Stimulated activated CD4-positive, alpha-beta T cell treated with anti-CD3 and anti-CD28 coated beads, Interleukin-2, amount 100 ng/mL, for 4 hours (primary cell): ENCODE measurements at regions not wholly inside any gene's neighbourhood (a gene's known extent, or its start where the extent isn't known, plus 50 kb on each side); places are given as distances from the start of the nearest gene placed in this dataset.
"Not testable (repeated sequence)": the region's sequence is repeated elsewhere in the genome, so short reads cannot be mapped to it uniquely, and the experiment has no call there.

Experiments used
- DNase-seq: peaks from one replicate; pipeline ENCODE4 v3.0.0-alpha.2; 2020; ENCODE audit warnings: low read depth

DNA sequence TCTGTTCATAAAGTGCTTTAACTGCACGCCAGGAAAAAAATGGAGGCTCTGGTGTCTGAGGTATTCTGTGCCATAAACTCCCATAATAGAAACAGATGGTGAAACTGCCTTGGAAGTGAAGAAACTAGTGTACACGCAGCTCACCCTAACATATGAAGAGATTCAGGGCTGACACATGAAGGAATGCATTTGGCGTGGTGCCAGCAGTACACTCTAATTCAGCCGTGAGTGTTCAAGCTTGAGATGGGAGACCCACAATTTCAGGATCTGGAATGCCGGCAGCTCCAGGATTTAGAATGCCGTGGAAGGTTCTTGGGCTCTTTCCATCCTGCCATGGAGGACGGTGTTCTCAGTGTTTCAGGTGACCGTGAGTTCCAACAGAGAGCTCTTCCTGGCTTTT lies 478.4 kb downstream of the TSHZ3 start:
- DNase-seq, result no peak

DNA sequence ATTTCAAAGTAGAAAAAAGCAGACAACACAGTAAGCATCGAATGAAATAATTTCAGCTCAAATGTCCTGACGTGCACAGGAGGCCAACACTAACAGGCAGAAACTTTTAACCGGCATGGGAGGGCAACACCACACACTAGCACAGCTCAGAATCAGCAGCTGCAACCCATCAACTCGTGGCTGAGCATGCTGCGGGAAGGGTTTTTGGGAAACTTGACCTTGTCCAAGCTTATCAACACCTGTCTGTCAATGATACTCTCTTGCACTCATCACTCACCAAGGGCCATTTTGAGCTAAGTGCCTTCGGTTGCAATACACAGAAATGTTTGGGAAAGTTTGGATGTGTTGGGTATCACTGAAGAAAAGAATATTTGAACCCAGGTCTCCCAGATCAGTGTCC lies 483.7 kb downstream of the TSHZ3 start:
- no peak for DNase-seq

DNA sequence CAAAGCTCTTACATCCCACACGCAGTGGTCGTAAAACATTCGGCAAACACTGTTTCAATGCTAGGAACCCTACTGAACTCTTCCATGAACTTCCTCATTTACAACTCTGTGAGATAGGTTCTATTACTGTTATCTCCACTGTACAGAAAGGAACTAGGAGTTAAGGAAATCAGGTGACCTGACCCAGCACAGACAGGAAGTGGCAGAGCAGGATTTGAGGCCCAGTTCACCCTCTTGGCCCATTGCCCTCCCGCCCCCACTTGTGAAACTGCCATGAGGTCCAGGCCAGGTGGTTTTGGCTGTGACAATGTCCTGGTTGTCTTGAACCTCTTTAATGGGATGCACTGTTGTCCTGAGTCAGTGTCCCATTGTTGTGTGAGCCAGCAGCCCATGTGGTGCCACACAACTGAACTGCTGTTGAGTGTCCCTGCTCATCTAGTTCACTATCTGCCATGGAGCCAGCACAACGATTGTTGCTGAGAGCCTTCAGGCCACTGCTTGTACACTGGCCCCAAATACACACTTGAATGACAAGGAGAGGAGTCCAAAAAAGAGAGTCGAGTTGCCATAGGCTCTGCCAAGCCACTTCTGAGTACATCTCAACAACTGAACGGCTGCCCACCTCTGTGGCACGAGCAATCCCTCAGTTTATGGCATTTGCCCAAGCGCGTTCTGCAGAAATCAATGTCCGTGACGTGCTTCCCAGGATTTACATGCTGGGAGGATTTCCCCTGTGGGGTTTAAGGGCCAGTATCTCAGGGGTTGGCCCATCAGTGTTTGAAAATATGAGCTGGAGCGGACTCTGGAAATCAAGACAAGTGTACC lies 484.6 kb downstream of the TSHZ3 start:
- DNase-seq, result no peak

DNA sequence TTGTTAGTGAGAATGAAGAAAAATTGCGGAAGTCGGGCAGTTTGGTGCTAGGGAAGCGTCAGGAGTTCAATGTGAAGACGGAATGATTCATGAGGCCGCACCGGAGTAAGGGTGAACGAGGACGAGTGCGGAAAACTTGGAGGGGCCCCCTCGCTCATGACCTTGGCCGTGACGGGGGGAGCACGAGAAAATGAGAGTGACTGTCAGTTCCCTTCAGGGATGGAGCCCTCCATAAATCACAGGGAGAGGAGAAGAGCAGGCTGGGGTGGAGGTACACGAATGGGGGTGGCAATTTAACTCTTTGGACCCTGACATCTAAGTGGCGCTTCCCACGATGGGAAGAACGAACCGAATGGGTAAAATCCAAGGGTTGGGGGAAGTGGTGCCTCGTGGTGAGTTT lies 486.4 kb downstream of the TSHZ3 start:
- no peak for DNase-seq

DNA sequence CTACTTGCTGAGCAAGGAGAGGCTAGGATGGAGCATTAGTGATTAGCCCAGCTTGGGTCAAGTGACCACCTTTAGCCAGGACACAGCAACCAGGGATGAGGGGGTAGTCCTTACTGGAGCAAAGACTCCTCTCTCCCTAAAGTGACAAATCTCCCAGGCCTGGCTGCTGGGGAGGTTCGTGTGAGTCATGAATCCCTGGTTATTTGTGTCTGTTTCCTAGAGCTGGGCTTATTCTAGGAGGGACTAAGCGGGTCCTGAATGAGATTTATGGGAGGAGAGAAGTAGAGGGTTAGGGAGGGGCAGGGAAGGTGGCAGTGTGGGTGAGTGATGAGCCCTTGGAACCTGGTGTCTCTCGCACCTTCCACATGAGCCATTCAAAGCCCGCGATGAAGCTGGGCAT lies 487.3 kb downstream of the TSHZ3 start:
- DNase-seq, result no peak

DNA sequence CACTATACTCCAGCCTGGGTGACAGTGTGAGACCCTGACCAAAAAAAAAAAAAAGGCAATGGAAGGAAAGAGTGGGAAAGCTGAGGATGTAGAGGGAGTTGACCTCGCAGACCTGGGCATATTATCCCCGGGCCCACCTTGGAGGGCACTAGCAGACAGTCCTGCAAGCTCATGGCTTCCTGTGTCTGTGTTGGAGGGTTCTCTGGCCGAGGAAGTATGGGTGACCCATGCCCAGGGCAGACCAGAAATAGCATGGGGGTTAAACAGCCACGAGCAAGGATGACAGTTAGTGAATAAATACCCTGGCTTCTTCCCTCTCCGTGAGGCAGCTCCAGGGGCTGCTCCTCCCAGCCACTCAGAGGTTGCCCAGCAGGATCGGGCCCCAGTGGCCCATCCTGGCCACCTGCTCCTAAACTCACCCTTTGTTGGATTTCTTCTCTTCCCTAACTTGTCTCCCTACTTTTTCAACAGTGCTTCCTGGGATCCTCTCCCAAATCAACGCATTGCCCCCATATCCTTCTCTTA lies 485.8 kb downstream of the ZNF536 start:
- DNase-seq, result no peak

DNA sequence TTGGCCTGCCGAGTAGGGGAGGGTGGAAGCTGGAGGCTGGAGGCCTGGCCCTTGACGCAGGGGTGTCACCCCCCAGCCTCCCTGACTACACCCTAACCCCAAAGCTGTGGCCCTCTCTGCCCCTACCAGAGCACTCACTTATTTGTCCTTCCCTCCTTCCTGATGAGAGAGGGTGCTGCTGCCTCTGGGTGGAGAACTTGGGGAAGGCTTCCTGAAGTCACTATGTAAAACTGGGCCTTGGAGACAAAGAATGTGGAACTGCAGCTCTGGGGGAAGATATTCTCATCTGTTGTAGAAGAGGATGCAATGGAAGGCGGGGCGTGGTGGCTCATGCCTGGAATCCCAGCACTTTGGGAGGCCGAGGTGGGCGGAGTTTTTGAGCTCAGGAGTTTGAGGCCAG lies 485.2 kb downstream of the ZNF536 start:
- DNase-seq, result no peak

DNA sequence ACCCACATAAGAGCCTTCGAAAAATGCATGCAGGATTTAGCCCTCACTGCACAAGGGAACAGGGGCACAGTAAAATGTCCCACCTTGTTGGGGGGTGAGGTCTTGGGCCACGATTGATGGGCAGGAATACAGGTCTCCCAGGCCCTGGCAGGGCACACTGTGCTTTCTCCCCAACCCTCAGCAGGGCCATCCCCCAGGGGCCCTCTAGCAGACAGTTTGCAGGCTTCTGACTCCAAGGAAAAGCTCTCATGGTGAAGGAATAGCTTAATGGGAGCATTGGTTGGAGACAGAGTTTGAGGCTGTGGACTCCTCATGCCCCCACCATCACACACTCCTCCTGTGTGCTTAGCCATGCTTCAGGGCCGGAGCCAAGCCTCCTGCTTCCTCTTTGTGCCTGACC lies 484.6 kb downstream of the ZNF536 start:
- DNase-seq, result no peak

DNA sequence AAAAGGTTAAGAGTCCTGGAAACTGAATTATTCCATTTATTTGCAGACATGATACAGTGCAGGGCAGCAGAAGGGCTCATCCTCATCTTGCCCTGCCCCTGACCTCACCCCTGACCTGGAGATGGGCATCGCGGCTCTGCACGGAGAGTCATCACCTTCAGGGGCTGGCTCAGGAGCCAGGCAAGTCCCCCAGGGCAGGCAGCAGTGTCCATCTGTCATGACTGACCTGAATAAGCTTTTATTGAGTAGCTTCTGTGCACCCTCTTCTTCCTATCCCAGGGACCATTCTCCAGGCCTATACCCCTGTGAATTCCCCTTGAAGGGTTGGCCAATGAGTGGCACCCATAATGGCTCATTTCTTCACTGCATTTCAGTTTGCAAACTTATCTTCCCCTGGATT lies 484.2 kb downstream of the ZNF536 start:
- no peak for DNase-seq

DNA sequence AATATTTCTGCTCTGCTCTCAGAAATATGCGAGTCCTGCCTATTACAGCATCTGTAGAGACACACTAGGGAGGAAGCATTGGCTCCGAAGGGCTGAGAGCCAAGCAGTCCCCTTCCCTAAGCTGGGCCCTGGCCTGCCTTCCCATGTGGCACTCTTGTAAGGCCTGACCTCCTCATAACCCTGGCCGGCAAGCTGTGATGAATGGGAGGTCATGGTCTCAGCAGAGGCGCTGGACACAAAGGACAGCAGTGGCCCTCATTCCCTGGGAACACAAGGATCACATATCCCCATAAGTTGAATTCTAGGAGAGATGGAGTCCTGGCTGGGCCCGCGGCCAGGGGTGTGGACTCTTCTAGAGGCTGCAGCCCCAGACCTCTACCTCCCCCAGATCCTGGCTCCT lies 483.3 kb downstream of the ZNF536 start:
- no peak for DNase-seq

DNA sequence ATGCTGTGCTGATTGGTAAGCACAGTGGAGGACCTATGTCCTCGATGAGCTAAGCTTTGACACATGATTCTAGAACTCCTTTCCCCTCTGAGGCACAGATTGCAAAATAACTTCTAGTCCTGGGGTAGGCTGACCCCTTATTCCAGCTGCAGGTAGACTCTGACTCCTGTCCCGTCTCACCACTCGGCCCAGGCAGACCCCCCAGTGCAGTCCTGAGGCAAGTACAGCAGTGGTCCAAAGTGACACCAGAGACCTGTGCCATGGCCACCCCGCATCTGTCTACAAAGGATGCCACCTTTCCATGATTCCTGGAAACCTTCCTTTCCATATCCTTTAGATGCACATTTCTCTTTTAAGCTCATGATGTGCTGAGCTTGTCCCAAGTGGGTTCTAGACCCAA lies 482.5 kb downstream of the ZNF536 start:
- DNase-seq, result no peak

DNA sequence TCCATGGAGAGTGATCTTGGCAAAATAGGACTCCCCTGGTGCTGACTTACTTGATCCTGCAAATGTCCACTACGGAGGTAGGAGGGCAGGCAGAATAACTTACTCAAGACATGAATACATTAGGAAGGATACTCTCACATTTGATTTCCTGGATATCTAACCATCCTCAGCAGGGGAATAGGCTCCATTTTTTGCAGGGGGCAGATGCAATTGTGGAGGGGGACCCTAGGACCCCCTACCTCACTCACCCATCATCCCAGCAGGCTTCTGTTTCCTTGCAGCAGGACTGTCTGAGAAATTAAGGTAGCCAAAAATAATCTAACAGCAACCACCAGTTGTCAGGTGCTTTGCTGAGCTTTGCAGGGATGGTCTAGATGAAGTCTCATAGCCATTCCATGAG lies 482.0 kb downstream of the ZNF536 start:
- DNase-seq, result no peak

DNA sequence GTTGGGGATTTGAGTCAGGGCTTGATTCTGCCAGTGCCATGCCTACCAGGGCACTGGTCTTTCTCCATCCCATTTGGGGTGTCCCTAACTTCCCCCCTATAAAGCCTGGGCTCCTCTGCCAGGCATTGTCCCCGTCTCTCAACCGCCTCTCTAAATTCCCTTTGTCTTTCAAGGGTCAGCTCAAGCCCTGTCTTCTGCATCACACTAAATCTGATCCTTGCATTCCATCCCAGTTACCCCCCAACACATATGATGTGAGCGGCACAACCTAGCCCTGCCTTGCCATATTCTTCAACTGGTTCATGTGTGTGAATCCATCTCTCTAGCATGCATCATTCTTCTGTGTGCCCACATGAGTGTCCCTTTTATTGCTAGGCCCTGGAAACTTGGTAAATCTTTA lies 480.9 kb downstream of the ZNF536 start:
- DNase-seq, result no peak

DNA sequence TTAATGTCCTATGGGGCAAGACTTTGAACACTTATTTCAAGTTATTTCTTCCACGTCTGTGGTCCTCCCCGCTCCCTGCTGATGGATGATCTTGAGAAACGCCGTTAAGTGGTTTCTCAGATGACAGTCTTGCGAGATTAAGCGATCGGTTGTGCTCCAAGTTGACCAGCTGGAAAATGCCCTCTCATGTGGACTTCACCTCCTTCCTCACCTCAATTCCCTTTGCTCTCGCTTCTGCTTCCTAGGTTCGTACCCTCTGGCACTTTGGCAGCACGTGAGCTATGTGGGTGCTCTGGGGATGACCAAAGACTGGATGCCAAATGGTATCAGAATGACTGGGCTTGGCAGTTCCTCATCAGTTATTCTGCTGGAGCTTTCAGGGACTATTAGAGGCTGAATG lies 480.0 kb downstream of the ZNF536 start:
- no peak for DNase-seq

DNA sequence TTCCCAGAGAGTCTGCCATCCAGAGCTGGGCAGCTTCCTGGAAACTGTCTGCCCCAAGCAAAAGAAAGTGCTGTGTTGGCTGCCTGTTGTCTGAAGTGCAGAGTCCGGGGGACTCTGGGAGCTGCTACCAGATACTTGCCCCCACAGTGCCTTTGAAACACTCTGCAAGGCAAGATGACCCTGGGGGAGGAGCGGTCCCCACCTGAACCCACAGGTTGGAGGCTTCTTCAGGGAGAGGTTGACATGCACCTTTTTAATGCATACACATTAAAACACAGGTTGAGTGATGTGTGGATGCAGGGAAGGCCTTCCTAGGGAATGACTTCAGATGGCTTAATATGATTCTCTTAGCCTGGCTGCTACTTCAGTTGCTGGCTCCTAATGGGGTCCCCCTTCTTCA lies 479.5 kb downstream of the ZNF536 start:
- no peak for DNase-seq

DNA sequence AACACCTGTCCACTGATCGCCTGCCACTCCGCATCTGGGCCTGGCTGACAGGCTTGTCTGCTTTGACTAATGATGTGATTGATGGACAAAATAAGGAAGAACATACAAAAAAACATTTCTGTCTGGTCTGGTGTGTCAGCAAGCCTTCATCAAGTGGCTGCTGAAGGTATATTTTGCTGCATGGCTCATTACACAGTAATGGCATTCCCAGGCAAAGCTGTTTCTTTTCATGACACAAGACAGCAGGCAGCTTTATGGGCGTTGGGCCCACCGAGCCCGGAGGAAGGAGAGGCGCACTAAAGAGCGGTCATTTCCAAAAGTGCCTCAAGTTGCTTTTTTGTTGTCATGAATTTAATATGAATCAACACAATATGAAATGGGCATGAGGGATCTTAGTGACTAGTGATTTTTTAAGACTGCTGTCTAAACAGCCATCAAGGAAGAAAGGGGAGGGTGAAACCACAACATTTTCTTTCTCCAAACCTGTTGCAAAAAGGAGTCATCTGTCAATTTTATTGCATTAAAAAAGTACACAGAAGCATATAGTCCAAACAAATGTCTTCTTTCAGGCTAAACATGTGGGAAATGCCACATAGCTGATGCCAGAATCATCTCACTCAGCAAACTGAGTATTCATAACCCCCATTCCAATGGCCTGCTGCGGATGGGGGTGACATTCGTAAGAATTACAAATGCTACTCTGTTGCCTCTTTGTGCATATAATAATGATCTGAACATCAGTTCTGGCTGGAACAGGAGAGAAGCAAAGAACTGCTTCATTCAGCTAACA lies 476.6 kb downstream of the ZNF536 start:
- no peak for DNase-seq

DNA sequence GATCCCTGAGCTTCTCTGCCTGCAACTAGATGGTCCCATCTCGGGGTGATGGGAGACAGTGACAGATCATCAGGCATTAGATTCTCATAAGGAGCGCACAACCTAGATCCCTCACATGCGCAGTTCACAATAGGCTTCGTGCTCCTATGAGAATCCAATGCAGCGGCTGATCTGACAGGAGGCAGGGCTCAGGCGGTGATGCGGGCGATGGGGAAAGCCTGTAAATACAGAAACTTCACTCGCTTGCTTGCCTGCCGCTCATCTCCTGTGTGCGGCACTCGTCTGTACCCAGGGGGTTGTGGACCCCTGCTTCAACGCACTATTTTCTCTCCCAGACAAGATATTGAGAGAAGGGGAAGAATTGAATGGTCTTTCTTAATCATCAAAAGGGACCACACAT lies 473.9 kb downstream of the ZNF536 start:
- no peak for DNase-seq

DNA sequence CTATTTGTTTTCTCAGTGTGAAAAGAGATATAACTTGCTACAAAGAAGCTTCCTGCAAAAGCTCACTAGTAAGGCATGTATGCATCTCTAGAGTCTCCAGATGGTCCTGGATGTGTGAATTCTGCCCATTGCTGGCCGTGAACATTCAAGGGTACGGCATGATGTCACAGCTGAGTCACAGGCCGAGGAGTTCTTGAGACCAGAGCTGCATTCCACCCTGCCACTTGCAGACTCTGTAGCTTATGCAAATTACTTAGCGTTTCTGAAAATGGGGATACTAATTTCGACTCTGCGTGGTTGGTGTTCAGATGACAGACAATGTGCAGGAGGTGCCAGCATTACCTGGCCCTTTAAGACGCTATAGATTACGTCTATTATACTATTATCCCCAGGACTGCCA lies 470.7 kb downstream of the ZNF536 start:
- DNase-seq, result no peak

DNA sequence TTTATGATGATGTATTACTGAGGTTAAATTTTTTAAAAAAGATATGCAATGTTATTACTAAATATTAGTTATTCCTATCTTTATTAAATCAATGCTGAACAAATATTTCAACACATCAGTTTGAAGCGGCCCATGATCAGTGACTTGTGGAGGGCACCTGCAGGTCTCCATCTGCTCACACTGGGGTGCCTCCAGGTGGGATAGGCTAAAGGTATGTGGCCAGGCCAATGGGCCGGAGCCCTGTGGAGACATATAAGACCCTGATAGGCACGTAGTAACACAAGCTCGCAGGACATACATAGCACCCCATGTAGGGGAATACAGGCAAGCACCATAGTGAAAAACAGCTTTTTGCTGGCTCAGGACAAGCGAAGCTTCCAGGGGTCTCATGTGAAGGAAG lies 469.8 kb downstream of the ZNF536 start:
- no peak for DNase-seq

DNA sequence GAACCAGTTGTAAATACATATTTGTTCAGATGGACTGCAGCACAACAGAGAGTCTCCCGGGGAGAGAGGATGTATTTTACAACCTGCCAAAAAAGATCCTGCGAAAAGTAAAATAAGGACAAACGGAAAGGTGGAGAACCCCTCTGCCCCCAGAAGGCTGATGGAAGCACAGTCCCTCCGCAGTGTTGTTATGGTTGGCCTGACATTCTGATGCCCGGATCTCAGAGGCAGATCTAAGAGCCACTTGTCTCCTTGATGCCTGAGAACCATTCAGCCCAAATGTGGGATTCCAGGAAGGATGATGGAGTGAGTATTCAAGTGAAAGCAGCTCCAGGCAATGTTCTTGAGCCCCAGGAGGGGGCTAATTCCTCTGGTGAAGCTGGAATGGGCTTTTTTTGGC lies 458.7 kb downstream of the ZNF536 start:
- no peak for DNase-seq

DNA sequence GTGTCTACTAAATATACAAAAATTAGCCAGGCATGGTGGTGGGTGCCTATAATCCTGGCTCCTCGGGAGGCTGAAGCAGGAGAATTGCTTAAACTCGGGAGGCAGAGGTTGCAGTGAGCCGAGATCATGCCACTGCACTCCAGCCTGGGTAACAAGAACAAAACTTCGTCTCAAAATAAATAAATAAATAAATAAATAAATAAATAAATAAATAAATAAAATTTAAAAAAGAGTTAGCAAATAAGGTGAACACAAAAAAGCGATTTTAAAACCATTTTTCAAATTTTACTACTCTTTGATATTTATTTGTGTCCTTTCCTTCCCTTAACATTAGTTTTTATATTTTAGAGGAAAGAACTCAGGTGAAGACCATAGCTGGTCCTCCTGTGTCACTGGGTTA lies 453.3 kb downstream of the ZNF536 start:
- not testable (repeated sequence) for DNase-seq

DNA sequence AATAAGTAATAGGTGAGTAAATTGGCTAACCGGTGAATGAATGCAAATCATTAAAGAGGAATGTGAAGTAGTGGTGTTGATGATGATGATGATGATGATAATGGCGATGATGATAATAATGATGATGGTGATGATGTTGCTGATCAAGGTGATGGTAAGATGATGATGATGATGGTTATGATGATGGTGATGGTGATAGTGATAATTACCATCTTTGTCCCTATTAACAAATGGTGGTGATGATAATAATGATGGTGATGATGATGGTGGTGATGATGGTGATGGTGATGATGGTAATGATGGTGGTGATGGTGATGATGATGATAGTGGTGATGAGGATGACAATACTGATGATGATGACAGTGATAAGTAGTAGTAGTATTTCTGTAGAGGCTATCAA lies 452.6 kb downstream of the ZNF536 start:
- no peak for DNase-seq

DNA sequence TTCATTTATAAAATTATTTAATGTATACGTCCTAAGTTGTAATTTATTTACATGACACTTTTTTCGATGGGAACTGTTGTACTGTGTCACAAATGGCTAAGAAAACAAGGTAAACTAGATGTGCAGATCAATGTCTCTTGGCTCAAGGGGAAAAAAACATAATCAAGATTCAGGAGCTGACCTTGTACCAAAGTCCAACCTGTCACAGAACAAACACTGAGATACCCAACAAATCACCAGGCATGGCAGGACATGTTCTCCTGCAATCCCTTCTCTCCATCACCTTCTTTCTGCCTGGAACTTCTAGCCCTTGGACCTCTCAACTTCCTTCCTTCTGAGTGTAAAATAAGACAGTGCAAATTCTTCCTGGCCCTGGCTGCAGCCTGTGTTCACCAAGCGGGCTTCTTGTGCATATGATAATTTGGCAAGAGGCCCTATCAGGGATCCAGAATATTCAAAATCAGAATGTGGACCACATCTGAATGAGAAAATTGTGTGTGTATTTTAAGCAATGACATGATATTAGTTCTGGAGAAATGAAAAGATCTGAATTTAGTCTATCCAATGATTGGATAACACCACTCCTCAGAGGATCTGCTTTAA lies 445.9 kb downstream of the ZNF536 start:
- no peak for DNase-seq
